ENCODE measurements at regions not wholly inside any gene's neighbourhood (a gene's known extent, or its start where the extent isn't known, plus 50 kb on each side); places are given as distances from the start of the nearest gene placed in this dataset.

- TF ChIP-seq CTCF (IDR thresholded peaks at IDR 0.05; ENCODE audit: control extremely low read depth, extremely low read depth, low read depth, missing control alignments) = no peak
- CTCF ChIA-PET = interaction anchor here (1.1 kb wide), 1 partner anchor 20 kb away, joined by 4 read pairs; no protein-coding TSS in a partner anchor
- POLR2A ChIA-PET = no interaction called here
- DNase-seq (ENCODE audit: extremely low spot score) = no peak
These were observed 276.6 kb downstream of the KCTD12 start for GRCh38 chr13:76609643-76610042.

- CTCF ChIA-PET = interaction anchor here (0.9 to 1.5 kb wide), 2 partner anchors 9 to 61 kb away, joined by 3 read pairs; no protein-coding TSS in a partner anchor
- POLR2A ChIA-PET = no interaction called here
- no peak for DNase-seq (ENCODE audit: extremely low spot score)
- no peak for TF ChIP-seq CTCF (IDR thresholded peaks at IDR 0.05; ENCODE audit: control extremely low read depth, extremely low read depth, low read depth, missing control alignments)
These were observed 278.3 kb downstream of the KCTD12 start for GRCh38 chr13:76607866-76608265.

- DNase-seq (ENCODE audit: extremely low spot score) = no peak
- TF ChIP-seq CTCF (IDR thresholded peaks at IDR 0.05; ENCODE audit: control extremely low read depth, extremely low read depth, low read depth, missing control alignments) = no peak
- CTCF ChIA-PET = interaction anchor here (0.9 kb wide), 1 partner anchor 10 kb away, joined by 3 read pairs; no protein-coding TSS in a partner anchor
- POLR2A ChIA-PET = no interaction called here
These were observed 286.1 kb downstream of the KCTD12 start for GRCh38 chr13:76600081-76600480.

DNA sequence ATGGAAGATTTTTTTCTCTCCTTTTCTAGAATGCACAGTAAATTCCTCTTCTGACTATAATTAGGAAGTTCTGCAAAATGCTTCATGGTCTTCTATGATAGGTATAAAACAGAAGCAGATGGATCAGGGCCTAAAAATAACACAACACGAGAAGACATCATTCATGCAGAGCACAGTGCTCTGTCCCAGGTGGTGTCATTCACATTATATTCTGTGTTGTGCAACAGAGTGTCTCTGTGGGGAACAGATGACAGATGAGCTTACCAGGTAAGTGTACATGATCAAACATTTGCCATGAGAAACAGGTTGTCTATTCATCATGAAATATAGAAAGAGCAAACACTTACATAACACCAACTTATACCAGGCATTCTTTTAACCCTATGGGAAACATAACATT, 288.3 kb downstream of the KCTD12 start:
- no peak for TF ChIP-seq CTCF (IDR thresholded peaks at IDR 0.05; ENCODE audit: control extremely low read depth, extremely low read depth, low read depth, missing control alignments)
- ChIA-PET POLR2A (no interaction called here), CTCF (interaction anchor here (0.9 to 1.0 kb wide), 2 partner anchors 11 to 13 kb away, joined by 3 read pairs; no protein-coding TSS in a partner anchor)
- no peak for DNase-seq (ENCODE audit: extremely low spot score)

DNA sequence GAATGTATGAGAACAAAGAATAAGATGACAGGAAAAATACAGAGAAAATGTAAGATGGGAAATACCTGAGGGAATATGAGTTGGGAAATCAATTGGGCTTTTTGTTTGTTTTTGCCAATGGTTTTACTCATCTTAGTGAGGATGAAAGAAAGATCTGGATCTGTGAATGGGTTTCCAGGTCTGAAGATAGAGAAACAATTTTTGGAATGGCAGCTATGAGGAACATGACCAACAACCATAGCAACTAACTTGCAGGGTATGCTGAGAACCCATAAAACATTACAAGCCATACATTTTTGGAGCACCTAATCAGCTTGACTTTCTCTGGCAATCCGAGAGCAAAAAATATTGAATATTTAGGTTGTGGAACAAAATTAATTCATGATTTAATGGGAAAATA, 290.0 kb downstream of the KCTD12 start:
- TF ChIP-seq CTCF (IDR thresholded peaks at IDR 0.05; ENCODE audit: control extremely low read depth, extremely low read depth, low read depth, missing control alignments) = no peak
- ChIA-PET POLR2A (no interaction called here), CTCF (no interaction called here)
- no peak for DNase-seq (ENCODE audit: extremely low spot score)

DNA sequence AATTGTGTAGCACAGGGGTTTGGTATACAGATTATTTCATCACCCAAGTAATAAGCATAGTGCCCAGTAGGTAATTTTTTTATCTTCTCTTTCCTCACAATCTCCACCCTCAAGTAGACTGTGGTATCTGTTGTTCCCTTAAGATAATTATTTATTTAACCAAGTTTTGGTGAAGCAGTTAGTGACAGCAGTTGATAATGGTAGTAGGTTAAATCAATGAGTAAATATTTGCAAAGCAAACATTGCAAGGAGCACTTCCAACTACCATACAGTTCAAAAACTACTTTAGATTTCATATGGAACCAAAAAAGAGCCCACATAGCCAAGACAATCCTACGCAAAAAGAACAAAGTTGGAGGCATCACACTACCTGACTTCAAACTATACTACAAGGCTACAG, 291.8 kb downstream of the KCTD12 start:
- POLR2A ChIA-PET = no interaction called here
- CTCF ChIA-PET = no interaction called here
- DNase-seq (ENCODE audit: extremely low spot score) = no peak
- no peak for TF ChIP-seq CTCF (IDR thresholded peaks at IDR 0.05; ENCODE audit: control extremely low read depth, extremely low read depth, low read depth, missing control alignments)

DNA sequence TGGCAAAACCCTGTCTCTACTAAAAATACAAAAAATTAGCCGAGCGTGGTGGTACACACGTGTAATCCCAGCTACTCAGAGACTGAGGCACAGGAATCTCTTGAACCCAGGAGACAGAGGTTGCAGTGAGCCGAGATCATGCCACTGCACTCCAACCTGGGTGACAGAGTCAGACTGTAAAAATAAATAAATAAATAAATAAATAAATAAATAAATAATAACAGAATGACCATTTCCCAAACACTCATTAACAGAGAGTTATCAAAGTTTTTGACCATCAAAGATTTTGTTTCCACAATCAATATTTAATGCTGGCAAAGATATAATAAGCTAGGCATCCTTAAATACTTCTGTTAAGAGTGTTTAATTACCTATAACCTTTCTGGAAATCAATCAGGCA, 299.4 kb downstream of the KCTD12 start:
- no peak for TF ChIP-seq CTCF (IDR thresholded peaks at IDR 0.05; ENCODE audit: control extremely low read depth, extremely low read depth, low read depth, missing control alignments)
- CTCF ChIA-PET = interaction anchor here (1.4 to 2.3 kb wide), 2 partner anchors 11 to 17 kb away, joined by 3 to 5 read pairs; no protein-coding TSS in a partner anchor
- DNase-seq (ENCODE audit: extremely low spot score) = no peak
- POLR2A ChIA-PET = no interaction called here
